Hematopoietic multipotent progenitor cell treated with erythropoietin and hydrocortisone succinate and interleukin-3 and kit ligand, for 4 days (in vitro differentiated cells): ENCODE measurements at regions not wholly inside any gene's neighbourhood (a gene's known extent, or its start where the extent isn't known, plus 50 kb on each side); places are given as distances from the start of the nearest gene placed in this dataset.
"Not testable (repeated sequence)": the region's sequence is repeated elsewhere in the genome, so short reads cannot be mapped to it uniquely, and the experiment has no call there.

Experiments used
- DNase-seq: peaks from one replicate; pipeline ENCODE4 v3.0.0-alpha.2; 2015

- DNase-seq: peak; percentile 7
Measured at GRCh38 chr4:169885893-169886292, 128.1 kb upstream of the HPF1 start.

- no peak for DNase-seq
Measured at GRCh38 chr4:169881769-169882168, 124.0 kb upstream of the HPF1 start.

- no peak for DNase-seq
Measured at GRCh38 chr4:169870507-169870906, 112.8 kb upstream of the HPF1 start.

GRCh38 chr4:169869490-169869889, 111.7 kb upstream of the HPF1 start:
- no peak for DNase-seq

GRCh38 chr4:169861593-169861992, 103.8 kb upstream of the HPF1 start:
- DNase-seq: no peak

- DNase-seq: no peak
Measured at GRCh38 chr4:169859366-169860216, 101.8 kb upstream of the HPF1 start.

GRCh38 chr4:169854090-169854489, 96.3 kb upstream of the HPF1 start:
- no peak for DNase-seq

DNA sequence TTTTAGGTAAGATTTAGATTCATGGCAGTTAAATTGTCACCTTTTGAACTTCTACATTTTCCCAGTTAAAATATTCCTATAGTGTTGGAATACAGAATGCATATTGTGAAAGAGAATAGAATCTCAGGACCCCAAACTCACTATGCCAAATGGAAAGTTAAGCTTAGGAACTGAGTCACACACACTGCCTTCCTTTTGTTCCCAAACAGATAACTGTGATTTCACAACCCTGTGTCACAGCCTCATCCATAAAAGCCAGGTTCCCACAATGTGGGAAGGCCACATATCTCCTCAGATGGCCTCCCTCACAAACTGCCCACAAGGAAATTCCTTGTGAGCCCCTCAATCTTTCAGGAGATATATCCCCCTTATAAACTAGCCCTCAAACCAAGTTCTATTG, 94.7 kb upstream of the HPF1 start:
- DNase-seq: no peak

- DNase-seq: no peak
Measured at GRCh38 chr4:169851750-169852149, 94.0 kb upstream of the HPF1 start.

DNA sequence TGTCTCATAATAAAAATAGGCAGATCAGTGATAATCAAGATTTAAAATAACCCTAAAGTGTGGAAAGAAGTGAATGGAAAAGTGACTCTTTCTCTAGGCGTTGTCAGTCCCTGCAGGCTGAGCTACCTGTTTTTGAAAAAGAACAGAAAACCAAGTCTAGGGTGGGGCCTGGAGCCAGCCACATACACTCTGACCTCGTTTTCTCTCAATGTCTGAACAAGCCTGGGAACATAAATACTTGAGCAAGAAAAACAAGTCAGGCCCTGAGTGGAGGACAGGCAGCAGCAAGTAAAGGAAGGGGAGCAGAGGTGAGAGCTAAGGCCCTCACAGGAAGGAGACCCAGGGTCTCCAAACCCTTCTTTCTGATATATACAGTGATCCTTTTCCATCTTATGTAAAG, 91.7 kb upstream of the HPF1 start:
- DNase-seq: no peak

GRCh38 chr4:169848018-169848417, 90.3 kb upstream of the HPF1 start:
- DNase-seq: no peak

- no peak for DNase-seq
Measured at GRCh38 chr4:169847171-169847570, 89.4 kb upstream of the HPF1 start.

- DNase-seq: no peak
Measured at GRCh38 chr4:169846396-169846795, 88.7 kb upstream of the HPF1 start.

DNA sequence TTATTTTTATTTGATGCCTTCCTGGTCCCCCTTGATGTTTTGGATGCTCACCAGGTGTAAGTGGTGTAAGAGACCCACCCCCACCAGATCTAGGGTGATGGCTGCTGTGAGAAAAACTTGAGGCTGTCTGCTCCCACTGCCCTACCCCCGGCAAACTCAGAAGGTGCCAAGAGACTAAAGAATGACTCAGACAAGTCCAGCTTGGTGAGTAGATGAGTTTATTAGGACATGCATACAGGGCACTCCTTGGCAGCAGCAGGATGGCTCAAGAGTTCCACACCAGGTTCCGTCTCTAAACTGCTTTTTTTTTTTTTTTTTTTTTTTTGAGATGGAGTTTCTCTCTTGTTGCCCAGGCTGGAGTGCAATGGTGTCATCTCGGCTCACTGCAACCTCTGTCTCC, 84.0 kb upstream of the HPF1 start:
- no peak for DNase-seq

DNA sequence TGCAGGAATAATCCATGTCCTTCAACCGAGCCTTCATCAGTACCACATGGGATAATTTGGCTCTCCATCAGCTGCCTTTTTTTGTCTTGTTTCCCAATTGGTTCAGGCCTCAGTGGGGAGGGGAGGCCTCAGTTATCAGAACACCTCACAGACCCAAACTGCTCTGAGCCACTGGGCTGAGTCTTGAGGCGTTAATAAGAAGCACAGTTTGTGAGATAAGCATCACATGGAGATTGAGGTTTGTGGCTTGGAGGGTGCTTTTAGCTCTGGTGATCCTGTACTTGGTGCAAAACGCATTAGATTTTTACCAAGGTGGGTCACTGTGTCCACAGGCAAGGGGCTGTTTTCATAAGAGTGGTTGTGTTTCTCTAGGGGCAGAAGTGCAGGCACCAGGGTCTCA, 82.8 kb upstream of the HPF1 start:
- DNase-seq: peak; percentile 17

- DNase-seq: not testable (repeated sequence)
Measured at GRCh38 chr4:169828329-169828728, 70.6 kb upstream of the HPF1 start.

DNA sequence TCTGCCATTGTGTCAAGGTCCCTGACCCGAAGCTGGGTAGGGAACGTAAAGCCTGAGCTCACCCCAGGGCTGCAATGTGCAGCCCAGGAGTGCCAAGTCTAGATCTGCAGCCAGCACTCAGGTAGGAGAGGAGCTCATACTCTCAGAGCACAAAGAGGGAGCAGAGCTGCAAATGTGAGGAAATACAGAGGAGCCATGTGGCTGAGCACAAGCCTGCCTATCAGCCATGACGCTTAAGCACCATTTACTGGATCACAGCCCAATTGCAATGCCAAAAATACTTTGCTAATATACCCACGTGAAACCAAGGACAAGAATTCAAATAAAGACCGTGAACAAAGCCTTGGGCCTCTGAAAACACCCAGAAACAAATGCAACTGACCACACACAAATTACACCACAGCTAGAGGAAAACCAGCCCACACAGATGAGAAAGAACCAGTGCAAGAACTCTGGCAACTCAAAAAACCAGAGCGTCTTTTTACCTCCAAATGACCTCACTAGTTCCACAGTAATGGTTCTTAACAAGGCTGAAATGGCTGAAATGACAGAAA, 69.0 kb upstream of the HPF1 start:
- DNase-seq: no peak

DNA sequence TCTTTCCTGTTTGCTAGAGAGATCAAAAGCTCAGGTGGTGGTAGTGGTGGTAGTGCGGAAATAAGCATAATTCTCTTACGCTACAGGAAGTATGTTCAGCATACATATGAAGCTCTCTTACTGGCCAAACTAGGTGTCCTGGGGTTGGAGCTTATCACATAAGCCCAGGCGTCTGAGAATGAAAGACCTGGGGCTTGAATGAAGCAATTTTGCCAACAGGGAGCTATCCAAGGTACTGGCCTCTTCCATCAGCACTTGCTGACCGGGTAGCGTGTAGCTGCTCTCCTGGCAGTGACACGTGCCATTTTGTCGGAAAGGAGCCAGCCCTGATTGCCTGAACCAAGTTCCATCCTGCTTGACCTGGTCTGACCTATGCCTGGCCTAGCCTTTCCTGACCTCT, 65.9 kb upstream of the HPF1 start:
- peak; percentile 91 for DNase-seq

DNA sequence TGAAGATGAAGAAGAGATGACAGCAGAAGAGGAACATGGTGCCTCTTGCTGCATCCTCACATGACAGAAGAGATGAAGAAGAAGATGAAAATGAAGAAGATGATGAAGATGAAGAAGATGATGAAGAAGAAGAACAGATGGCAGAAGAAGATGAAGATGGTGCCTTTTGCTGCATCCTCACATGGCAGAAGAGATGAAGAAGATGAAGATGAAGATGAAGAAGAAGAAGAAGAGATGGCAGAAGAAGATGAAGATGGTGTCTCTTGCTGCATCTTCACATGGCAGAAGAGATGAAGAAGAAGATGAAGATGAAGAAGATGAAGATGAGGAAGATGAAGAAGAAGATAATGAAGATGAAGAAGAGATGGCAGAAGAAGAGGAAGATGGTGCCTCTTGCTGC, 63.7 kb upstream of the HPF1 start:
- no peak for DNase-seq

- peak; percentile 62 for DNase-seq
Measured at GRCh38 chr4:169818063-169818679, 60.4 kb upstream of the HPF1 start.

DNA sequence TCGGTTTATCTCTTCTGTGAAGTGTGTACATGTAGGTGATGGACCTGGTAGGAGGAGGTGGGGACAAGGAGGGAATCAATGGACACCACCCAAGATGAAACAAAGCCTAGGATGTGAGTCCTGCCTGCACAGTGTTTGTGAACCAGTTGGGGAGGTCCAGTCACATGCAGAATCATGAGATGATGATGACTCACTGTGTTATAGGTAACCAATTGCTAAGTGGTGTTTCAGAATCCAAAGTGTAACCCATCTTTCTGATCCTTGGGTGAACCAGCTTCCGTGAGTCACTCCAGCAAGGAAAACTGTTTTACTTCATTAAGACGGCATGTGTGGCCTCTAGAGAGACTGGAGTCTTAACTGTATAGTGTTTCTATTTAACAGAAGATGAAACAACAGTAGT, 57.9 kb upstream of the HPF1 start:
- DNase-seq: no peak

GRCh38 chr4:169811476-169811875, 53.7 kb upstream of the HPF1 start:
- no peak for DNase-seq

- peak; percentile 93 for DNase-seq
Measured at GRCh38 chr4:169810325-169811323, 52.9 kb upstream of the HPF1 start.
